GM12878 (cell line): ENCODE measurements at regions not wholly inside any gene's neighbourhood (a gene's known extent, or its start where the extent isn't known, plus 50 kb on each side); places are given as distances from the start of the nearest gene placed in this dataset.

Source experiments
- BCL11A ChIP-seq: IDR thresholded peaks from 2 replicates; pipeline ENCODE4 v1.6.1; 2011; ENCODE audit warnings: low read depth, low read length
- CBX3 ChIP-seq: fragments of 200-600 bp; sonication (generic); IDR thresholded peaks from 2 replicates; pipeline ENCODE4 v1.6.1; 2016; ENCODE audit warnings: low read depth, borderline replicate concordance
- CEBPZ ChIP-seq: fragments of 150-350 bp; IDR thresholded peaks from 2 replicates; pipeline ENCODE4 v1.6.1; 2016; ENCODE audit warnings: low read depth, low read length
- CREB1 ChIP-seq: IDR thresholded peaks from 2 replicates; pipeline ENCODE4 v1.6.1; 2012; ENCODE audit warnings: low read depth, mild to moderate bottlenecking, inconsistent platforms
- HCFC1 ChIP-seq: fragments of 150-350 bp; IDR thresholded peaks from 2 replicates; pipeline ENCODE4 v1.6.1; 2014; ENCODE audit warnings: low read length
- JUNB ChIP-seq: IDR thresholded peaks from 2 replicates; pipeline ENCODE4 v1.6.1; 2016; ENCODE audit warnings: antibody characterized with exemption, mild to moderate bottlenecking
- PAX8 ChIP-seq: fragments of 450-650 bp; IDR thresholded peaks from 2 replicates; pipeline ENCODE4 v1.6.1; 2017; ENCODE audit warnings: mild to moderate bottlenecking, moderate library complexity
- PML ChIP-seq: IDR thresholded peaks from 2 replicates; pipeline ENCODE4 v1.6.1; 2012; ENCODE audit warnings: low read length, inconsistent platforms
- YBX1 ChIP-seq: fragments of 450-650 bp; IDR thresholded peaks from 2 replicates; pipeline ENCODE4 v1.6.1; 2016; ENCODE audit warnings: antibody characterized with exemption
- ZBTB33 ChIP-seq: fragments of 450-650 bp; IDR thresholded peaks from 2 replicates; pipeline ENCODE4 v1.6.1; 2017; ENCODE audit warnings: mild to moderate bottlenecking
- ZBTB4 ChIP-seq: fragments of 450-650 bp; formaldehyde crosslinking; IDR thresholded peaks from 2 replicates; pipeline ENCODE4 v1.4.0; 2022; ENCODE audit warnings: mild to moderate bottlenecking, moderate library complexity
- ZNF217 ChIP-seq: fragments of 450-650 bp; IDR thresholded peaks from 2 replicates; pipeline ENCODE4 v1.6.1; 2017; ENCODE audit warnings: antibody characterized with exemption, mild to moderate bottlenecking
- ZNF384 ChIP-seq: IDR thresholded peaks from 2 replicates; pipeline ENCODE4 v1.6.1; 2012; ENCODE audit warnings: low read depth, mild to moderate bottlenecking, low read length, improper control_type of control experiment, borderline replicate concordance

- TF ChIP-seq ZBTB4 (CRISPR knock-in tag) (no peak), HCFC1 (no peak), BCL11A (no peak), PML (no peak), PAX8 (no peak), ZBTB33 (no peak), ZNF384 (no peak), YBX1 (no peak), JUNB (no peak), CEBPZ (no peak), ZNF217 (no peak), CREB1 (no peak), CBX3 (no peak)
- TF ChIP-seq, all 136 proteins: peak for 0
Measured at GRCh38 chr4:11074581-11075241, 354.0 kb downstream of the HS3ST1 start (continued).
